Hepatocyte (in vitro differentiated cells): ENCODE measurements at regions not wholly inside any gene's neighbourhood (a gene's known extent, or its start where the extent isn't known, plus 50 kb on each side); places are given as distances from the start of the nearest gene placed in this dataset.

Source experiments
- DNase-seq: peaks from one replicate; pipeline ENCODE4 v3.0.0-alpha.2; 2016; ENCODE audit warnings: low spot score
- H2AFZ ChIP-seq: fragments of 200-600 bp; sonication (generic); 2 replicates; pipeline ENCODE4 v1.6.0; 2016; ENCODE audit warnings: antibody characterized with exemption, mild to moderate bottlenecking
- H3K27ac ChIP-seq: fragments of 200-600 bp; sonication (generic); 2 replicates; pipeline ENCODE4 v1.5.1; 2016; ENCODE audit warnings: mild to moderate bottlenecking
- H3K27me3 ChIP-seq: fragments of 200-600 bp; sonication (generic); 2 replicates; pipeline ENCODE4 v1.6.1; 2016
- H3K36me3 ChIP-seq: fragments of 200-600 bp; sonication (generic); replicated peaks from 2 replicates; pipeline ENCODE4 v1.5.1; 2016; ENCODE audit warnings: low read depth; ENCODE audit not compliant: insufficient read depth
- H3K4me1 ChIP-seq: fragments of 200-600 bp; sonication (generic); 2 replicates; pipeline ENCODE4 v1.5.1; 2016; ENCODE audit warnings: mild to moderate bottlenecking, moderate library complexity; ENCODE audit not compliant: insufficient read depth
- H3K4me2 ChIP-seq: fragments of 200-600 bp; sonication (generic); 2 replicates; pipeline ENCODE4 v1.6.0; 2016
- H3K4me3 ChIP-seq: fragments of 200-600 bp; sonication (generic); 2 replicates; pipeline ENCODE4 v1.5.1; 2016; ENCODE audit warnings: mild to moderate bottlenecking
- H3K79me2 ChIP-seq: fragments of 200-600 bp; sonication (generic); 2 replicates; pipeline ENCODE4 v1.6.0; 2017; ENCODE audit warnings: mild to moderate bottlenecking
- H3K9me2 ChIP-seq: fragments of 200-600 bp; sonication (generic); replicated peaks from 2 replicates; pipeline ENCODE4 v1.6.0; 2017; ENCODE audit warnings: mild to moderate bottlenecking; ENCODE audit not compliant: insufficient read depth
- H3K9me3 ChIP-seq: fragments of 200-600 bp; sonication (generic); 2 replicates; pipeline ENCODE4 v1.5.1; 2016; ENCODE audit warnings: low read depth, mild to moderate bottlenecking
- H4K20me1 ChIP-seq: fragments of 200-600 bp; sonication (generic); 2 replicates; pipeline ENCODE4 v1.6.0; 2016; ENCODE audit warnings: mild to moderate bottlenecking; ENCODE audit not compliant: insufficient read depth, poor library complexity, severe bottlenecking
- CTCF ChIP-seq: fragments of 200-600 bp; sonication (generic); IDR thresholded peaks from 2 replicates; pipeline ENCODE4 v1.5.1; 2016; ENCODE audit warnings: antibody characterized with exemption, mild to moderate bottlenecking; ENCODE audit not compliant: poor library complexity
- EZH2 ChIP-seq: fragments of 200-600 bp; sonication (generic); IDR thresholded peaks from 2 replicates; pipeline ENCODE4 v1.6.1; 2016; ENCODE audit warnings: antibody characterized with exemption, mild to moderate bottlenecking, borderline replicate concordance
- EZH2phosphoT487 ChIP-seq: fragments of 200-600 bp; sonication (generic); IDR thresholded peaks from one replicate; pipeline ENCODE4 v1.6.1; 2018; ENCODE audit warnings: antibody characterized with exemption, mild to moderate bottlenecking, low read depth, moderate library complexity; ENCODE audit not compliant: unreplicated experiment, severe bottlenecking
- WGBS: methylation state at CpG from one replicate; pipeline ENCODE4 v1.1.6; 2016; ENCODE audit warnings: low lambda C conversion rate; ENCODE audit errors: missing lambda C conversion rate; 5-methylcytosine and 5-hydroxymethylcytosine counted together

- Histone ChIP-seq H3K79me2 (no peaks in the 10 kb centered on the region), H4K20me1 (no peaks in the 10 kb centered on the region), H3K4me3 (no peak overlapping the region), H3K27me3 (no peaks in the 10 kb centered on the region), H3K36me3 (no peaks in the 10 kb centered on the region), H3K27ac (no peak overlapping the region), H2AFZ (no peak overlapping the region), H3K4me1 (no peaks in the 10 kb centered on the region), H3K9me2 (no peaks in the 10 kb centered on the region), H3K4me2 (no peak overlapping the region), H3K9me3 (no peaks in the 10 kb centered on the region)
- TF ChIP-seq EZH2 = no peak
- no peak for TF ChIP-seq EZH2phosphoT487
- DNase-seq = no peak
- WGBS = 88% methylated on average over 2 of the region's 2 CpGs
Measured at GRCh38 chr3:6521369-6522113, 339.4 kb upstream of the GRM7 start.

- Histone ChIP-seq H2AFZ (no peak overlapping the region), H3K9me2 (no peaks in the 10 kb centered on the region), H4K20me1 (no peaks in the 10 kb centered on the region), H3K79me2 (no peaks in the 10 kb centered on the region), H3K27ac (no peak overlapping the region), H3K27me3 (no peaks in the 10 kb centered on the region), H3K4me2 (no peak overlapping the region), H3K36me3 (no peaks in the 10 kb centered on the region), H3K4me1 (no peaks in the 10 kb centered on the region), H3K9me3 (no peaks in the 10 kb centered on the region), H3K4me3 (no peak overlapping the region)
- DNase-seq = no peak
- no peak for TF ChIP-seq CTCF
- TF ChIP-seq EZH2phosphoT487 = no peak
- no peak for TF ChIP-seq EZH2
Measured at GRCh38 chr3:6522191-6522590, 338.7 kb upstream of the GRM7 start.

GRCh38 chr3:6523043-6523442, 337.9 kb upstream of the GRM7 start:
- TF ChIP-seq EZH2phosphoT487 (no peak), EZH2 (no peak)

GRCh38 chr3:6524479-6524878, 336.4 kb upstream of the GRM7 start:
- no peak overlapping the region for H3K27ac ChIP-seq
- H2AFZ ChIP-seq = no peak overlapping the region
- WGBS = 86% methylated on average over 1 of the region's 1 CpG
- peaks cover 4% of the 10 kb centered on the region for H3K4me1 ChIP-seq
- no peaks in the 10 kb centered on the region for H3K27me3 ChIP-seq
- H3K4me2 ChIP-seq = no peak overlapping the region
- H3K36me3 ChIP-seq = no peaks in the 10 kb centered on the region
- TF ChIP-seq CTCF = no peak
- TF ChIP-seq EZH2 = no peak
- no peak for TF ChIP-seq EZH2phosphoT487
- H3K9me3 ChIP-seq = no peaks in the 10 kb centered on the region
- no peak for DNase-seq
- no peaks in the 10 kb centered on the region for H3K79me2 ChIP-seq
- no peaks in the 10 kb centered on the region for H3K9me2 ChIP-seq
- H4K20me1 ChIP-seq = no peaks in the 10 kb centered on the region
- no peak overlapping the region for H3K4me3 ChIP-seq

More at GRCh38 chr3:6523043-6523442, 337.9 kb upstream of the GRM7 start:
- Histone ChIP-seq H3K4me3 (no peak overlapping the region), H4K20me1 (no peaks in the 10 kb centered on the region), H3K9me2 (no peaks in the 10 kb centered on the region), H3K4me2 (no peak overlapping the region), H3K36me3 (no peaks in the 10 kb centered on the region), H3K27ac (no peak overlapping the region), H2AFZ (no peak overlapping the region), H3K79me2 (no peaks in the 10 kb centered on the region), H3K4me1 (no peaks in the 10 kb centered on the region), H3K27me3 (no peaks in the 10 kb centered on the region), H3K9me3 (no peaks in the 10 kb centered on the region)
- 87% methylated on average over 2 of the region's 2 CpGs for WGBS
- no peak for DNase-seq
